ENCODE measurements at regions not wholly inside any gene's neighbourhood (a gene's known extent, or its start where the extent isn't known, plus 50 kb on each side); places are given as distances from the start of the nearest gene placed in this dataset.

DNA sequence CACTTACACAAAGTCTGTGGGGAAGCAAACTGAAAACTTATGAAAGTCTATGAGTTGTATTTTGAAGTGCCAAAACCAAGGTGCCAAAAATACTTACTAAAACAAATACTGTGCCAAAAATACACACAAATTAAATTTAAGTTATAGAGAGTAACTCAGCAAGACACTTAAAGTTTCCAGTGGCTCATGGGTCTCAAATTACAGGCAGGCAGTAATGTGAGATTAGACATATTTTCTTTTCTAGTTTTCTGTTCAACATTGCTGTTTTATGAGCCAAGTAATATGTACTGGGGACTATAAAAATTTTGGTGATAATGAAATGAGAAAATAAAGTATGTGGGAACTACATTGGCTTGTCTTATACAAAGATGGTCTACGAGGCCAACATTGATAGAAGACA lies 172.2 kb upstream of the SNX2 start:
- no peak overlapping the region for H3K27ac Mint-ChIP-seq
- H3K4me1 Mint-ChIP-seq = no peaks in the 10 kb centered on the region
- H3K4me3 Mint-ChIP-seq = no peak overlapping the region
- ATAC-seq = no peak
- H3K9me3 Mint-ChIP-seq = peaks cover 53% of the 10 kb centered on the region
- peaks cover 39% of the 10 kb centered on the region for H3K36me3 Mint-ChIP-seq
- POLR2A ChIA-PET = no interaction called here
- no peak for DNase-seq (ENCODE audit: low spot score)
- H3K27me3 Mint-ChIP-seq (ENCODE audit: low read depth) = peaks cover 3% of the 10 kb centered on the region; the same call in 1 of the 2 replicates
- CTCF ChIA-PET = no interaction called here
- TF ChIP-seq HMGA2 (CRISPR knock-in tag; IDR thresholded peaks at IDR 0.05) = no peak
- TF ChIP-seq EMX1 (CRISPR knock-in tag; IDR thresholded peaks at IDR 0.05) = no peak
- no peak for TF ChIP-seq NR3C1 (CRISPR knock-in tag; conservative IDR thresholded peaks at IDR 0.05; ENCODE audit: low read depth)
- no peak for TF ChIP-seq E2F5 (CRISPR knock-in tag; IDR thresholded peaks at IDR 0.05)
- TF ChIP-seq, protein P1, sequence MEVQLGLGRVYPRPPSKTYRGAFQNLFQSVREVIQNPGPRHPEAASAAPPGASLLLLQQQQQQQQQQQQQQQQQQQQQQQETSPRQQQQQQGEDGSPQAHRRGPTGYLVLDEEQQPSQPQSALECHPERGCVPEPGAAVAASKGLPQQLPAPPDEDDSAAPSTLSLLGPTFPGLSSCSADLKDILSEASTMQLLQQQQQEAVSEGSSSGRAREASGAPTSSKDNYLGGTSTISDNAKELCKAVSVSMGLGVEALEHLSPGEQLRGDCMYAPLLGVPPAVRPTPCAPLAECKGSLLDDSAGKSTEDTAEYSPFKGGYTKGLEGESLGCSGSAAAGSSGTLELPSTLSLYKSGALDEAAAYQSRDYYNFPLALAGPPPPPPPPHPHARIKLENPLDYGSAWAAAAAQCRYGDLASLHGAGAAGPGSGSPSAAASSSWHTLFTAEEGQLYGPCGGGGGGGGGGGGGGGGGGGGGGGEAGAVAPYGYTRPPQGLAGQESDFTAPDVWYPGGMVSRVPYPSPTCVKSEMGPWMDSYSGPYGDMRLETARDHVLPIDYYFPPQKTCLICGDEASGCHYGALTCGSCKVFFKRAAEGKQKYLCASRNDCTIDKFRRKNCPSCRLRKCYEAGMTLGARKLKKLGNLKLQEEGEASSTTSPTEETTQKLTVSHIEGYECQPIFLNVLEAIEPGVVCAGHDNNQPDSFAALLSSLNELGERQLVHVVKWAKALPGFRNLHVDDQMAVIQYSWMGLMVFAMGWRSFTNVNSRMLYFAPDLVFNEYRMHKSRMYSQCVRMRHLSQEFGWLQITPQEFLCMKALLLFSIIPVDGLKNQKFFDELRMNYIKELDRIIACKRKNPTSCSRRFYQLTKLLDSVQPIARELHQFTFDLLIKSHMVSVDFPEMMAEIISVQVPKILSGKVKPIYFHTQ (CRISPR knock-in tag; IDR thresholded peaks at IDR 0.05) = no peak
- no peak for TF ChIP-seq ESRRA (CRISPR knock-in tag; IDR thresholded peaks at IDR 0.05; ENCODE audit: borderline replicate concordance)

DNA sequence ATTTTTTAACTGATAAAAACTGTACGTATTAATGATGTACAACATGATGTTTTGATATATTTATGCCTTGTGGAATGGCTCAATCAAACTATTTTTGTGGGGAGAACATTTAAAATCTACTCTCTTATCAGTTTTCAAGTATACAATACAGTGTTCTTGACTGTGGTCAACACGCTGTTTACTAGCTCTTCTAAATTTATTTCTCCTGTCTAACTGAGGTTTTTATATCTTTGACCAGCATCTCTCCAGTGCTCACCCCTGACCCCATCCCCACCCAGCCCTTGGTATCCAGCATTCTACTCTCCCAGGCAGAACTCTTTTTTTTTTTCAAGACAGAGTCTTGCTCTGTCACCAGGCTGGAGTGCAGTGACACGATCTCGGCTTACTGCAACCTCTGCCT lies 169.6 kb upstream of the SNX2 start:
- no peak overlapping the region for H3K4me3 Mint-ChIP-seq
- no peak for ATAC-seq
- TF ChIP-seq, protein P1 (CRISPR knock-in tag; IDR thresholded peaks at IDR 0.05) = no peak
- TF ChIP-seq, protein P2, sequence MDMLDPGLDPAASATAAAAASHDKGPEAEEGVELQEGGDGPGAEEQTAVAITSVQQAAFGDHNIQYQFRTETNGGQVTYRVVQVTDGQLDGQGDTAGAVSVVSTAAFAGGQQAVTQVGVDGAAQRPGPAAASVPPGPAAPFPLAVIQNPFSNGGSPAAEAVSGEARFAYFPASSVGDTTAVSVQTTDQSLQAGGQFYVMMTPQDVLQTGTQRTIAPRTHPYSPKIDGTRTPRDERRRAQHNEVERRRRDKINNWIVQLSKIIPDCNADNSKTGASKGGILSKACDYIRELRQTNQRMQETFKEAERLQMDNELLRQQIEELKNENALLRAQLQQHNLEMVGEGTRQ (CRISPR knock-in tag; IDR thresholded peaks at IDR 0.05) = no peak
- TF ChIP-seq ATF6 (CRISPR knock-in tag; IDR thresholded peaks at IDR 0.05) (no peak), ESRRA (CRISPR knock-in tag; IDR thresholded peaks at IDR 0.05; ENCODE audit: borderline replicate concordance) (no peak), ERG (CRISPR knock-in tag; IDR thresholded peaks at IDR 0.05) (no peak), TEAD1 (CRISPR knock-in tag; IDR thresholded peaks at IDR 0.05) (no peak), IRF1 (CRISPR knock-in tag; IDR thresholded peaks at IDR 0.05) (no peak), MYBL2 (CRISPR knock-in tag; IDR thresholded peaks at IDR 0.05) (no peak), SOX15 (CRISPR knock-in tag; IDR thresholded peaks at IDR 0.05) (no peak), ZNF416 (CRISPR knock-in tag; IDR thresholded peaks at IDR 0.05) (no peak), ZNF232 (CRISPR knock-in tag; IDR thresholded peaks at IDR 0.05) (no peak), ZBTB43 (CRISPR knock-in tag; IDR thresholded peaks at IDR 0.05) (no peak), ZNF121 (CRISPR knock-in tag; IDR thresholded peaks at IDR 0.05) (no peak), GRHL2 (CRISPR knock-in tag; IDR thresholded peaks at IDR 0.05; ENCODE audit: insufficient replicate concordance, severe bottlenecking) (no peak), KAT7 (CRISPR knock-in tag; IDR thresholded peaks at IDR 0.05; ENCODE audit: borderline replicate concordance) (no peak)
- TF ChIP-seq, protein P3, sequence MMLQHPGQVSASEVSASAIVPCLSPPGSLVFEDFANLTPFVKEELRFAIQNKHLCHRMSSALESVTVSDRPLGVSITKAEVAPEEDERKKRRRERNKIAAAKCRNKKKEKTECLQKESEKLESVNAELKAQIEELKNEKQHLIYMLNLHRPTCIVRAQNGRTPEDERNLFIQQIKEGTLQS (CRISPR knock-in tag; conservative IDR thresholded peaks at IDR 0.05) = no peak
- TF ChIP-seq, protein P4, sequence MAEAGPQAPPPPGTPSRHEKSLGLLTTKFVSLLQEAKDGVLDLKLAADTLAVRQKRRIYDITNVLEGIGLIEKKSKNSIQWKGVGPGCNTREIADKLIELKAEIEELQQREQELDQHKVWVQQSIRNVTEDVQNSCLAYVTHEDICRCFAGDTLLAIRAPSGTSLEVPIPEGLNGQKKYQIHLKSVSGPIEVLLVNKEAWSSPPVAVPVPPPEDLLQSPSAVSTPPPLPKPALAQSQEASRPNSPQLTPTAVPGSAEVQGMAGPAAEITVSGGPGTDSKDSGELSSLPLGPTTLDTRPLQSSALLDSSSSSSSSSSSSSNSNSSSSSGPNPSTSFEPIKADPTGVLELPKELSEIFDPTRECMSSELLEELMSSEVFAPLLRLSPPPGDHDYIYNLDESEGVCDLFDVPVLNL (CRISPR knock-in tag; IDR thresholded peaks at IDR 0.05; ENCODE audit: borderline replicate concordance, low read depth) = no peak
- peaks cover 3% of the 10 kb centered on the region; the same call in 1 of the 2 replicates for H3K27me3 Mint-ChIP-seq (ENCODE audit: low read depth)
- H3K36me3 Mint-ChIP-seq = peaks cover 14% of the 10 kb centered on the region
- no peak overlapping the region for H3K27ac Mint-ChIP-seq
- POLR2A ChIA-PET = no interaction called here
- H3K4me1 Mint-ChIP-seq = no peaks in the 10 kb centered on the region
- DNase-seq (ENCODE audit: low spot score) = no peak
- H3K9me3 Mint-ChIP-seq = peaks cover 29% of the 10 kb centered on the region
- CTCF ChIA-PET = no interaction called here

All from WTC11 (cell line).